ENCODE measurements at regions not wholly inside any gene's neighbourhood (a gene's known extent, or its start where the extent isn't known, plus 50 kb on each side); places are given as distances from the start of the nearest gene placed in this dataset.

GRCh38 chr9:91028166-91028827 lies 226.7 kb downstream of the SYK start:
- H3K9me3 Mint-ChIP-seq, result no peaks in the 10 kb centered on the region
- H3K27ac Mint-ChIP-seq, result no peak overlapping the region
- H3K4me1 Mint-ChIP-seq, result no peaks in the 10 kb centered on the region
- H3K4me3 Mint-ChIP-seq, result no peak overlapping the region
- no peaks in the 10 kb centered on the region for H3K36me3 Mint-ChIP-seq
- peaks cover 5% of the 10 kb centered on the region for H3K27me3 Mint-ChIP-seq

GRCh38 chr9:91029650-91030361 lies 228.2 kb downstream of the SYK start:
- Mint-ChIP-seq H3K27me3 (peaks cover 5% of the 10 kb centered on the region), H3K36me3 (no peaks in the 10 kb centered on the region), H3K27ac (no peak overlapping the region), H3K9me3 (no peaks in the 10 kb centered on the region), H3K4me3 (no peak overlapping the region), H3K4me1 (no peaks in the 10 kb centered on the region)

GRCh38 chr9:91032121-91032531 lies 230.5 kb downstream of the SYK start:
- Mint-ChIP-seq H3K4me3 (no peak overlapping the region), H3K36me3 (no peaks in the 10 kb centered on the region), H3K27ac (no peak overlapping the region), H3K4me1 (peaks cover 1% of the 10 kb centered on the region), H3K27me3 (peaks cover 12% of the 10 kb centered on the region), H3K9me3 (no peaks in the 10 kb centered on the region)

- H3K27ac Mint-ChIP-seq, result no peak overlapping the region
- H3K4me3 Mint-ChIP-seq, result no peak overlapping the region
These were observed 231.7 kb downstream of the SYK start for GRCh38 chr9:91033270-91033669.

GRCh38 chr9:91033797-91034196 lies 232.2 kb downstream of the SYK start:
- Mint-ChIP-seq H3K36me3 (no peaks in the 10 kb centered on the region), H3K27me3 (peaks cover 16% of the 10 kb centered on the region), H3K4me3 (no peak overlapping the region), H3K9me3 (no peaks in the 10 kb centered on the region), H3K27ac (no peak overlapping the region), H3K4me1 (peaks cover 10% of the 10 kb centered on the region)

More at GRCh38 chr9:91033270-91033669, 231.7 kb downstream of the SYK start:
- peaks cover 17% of the 10 kb centered on the region for H3K27me3 Mint-ChIP-seq
- peaks cover 10% of the 10 kb centered on the region for H3K4me1 Mint-ChIP-seq
- no peaks in the 10 kb centered on the region for H3K9me3 Mint-ChIP-seq
- no peaks in the 10 kb centered on the region for H3K36me3 Mint-ChIP-seq

GRCh38 chr9:91034521-91034920 lies 232.9 kb downstream of the SYK start:
- Mint-ChIP-seq H3K9me3 (no peaks in the 10 kb centered on the region), H3K36me3 (no peaks in the 10 kb centered on the region), H3K27ac (no peak overlapping the region), H3K4me3 (no peak overlapping the region), H3K27me3 (peaks cover 16% of the 10 kb centered on the region), H3K4me1 (peaks cover 10% of the 10 kb centered on the region)

GRCh38 chr9:91034976-91035824 lies 233.6 kb downstream of the SYK start:
- Mint-ChIP-seq H3K4me1 (peaks cover 10% of the 10 kb centered on the region), H3K9me3 (no peaks in the 10 kb centered on the region), H3K4me3 (no peak overlapping the region), H3K27ac (no peak overlapping the region), H3K36me3 (no peaks in the 10 kb centered on the region), H3K27me3 (peaks cover 19% of the 10 kb centered on the region)

GRCh38 chr9:91035825-91036208 lies 234.2 kb downstream of the SYK start:
- no peaks in the 10 kb centered on the region for H3K36me3 Mint-ChIP-seq
- H3K27ac Mint-ChIP-seq, result no peak overlapping the region
- no peaks in the 10 kb centered on the region for H3K9me3 Mint-ChIP-seq
- H3K4me3 Mint-ChIP-seq, result no peak overlapping the region
- H3K27me3 Mint-ChIP-seq, result peaks cover 19% of the 10 kb centered on the region
- peaks cover 10% of the 10 kb centered on the region for H3K4me1 Mint-ChIP-seq

GRCh38 chr9:91036356-91036755 lies 234.7 kb downstream of the SYK start:
- Mint-ChIP-seq H3K4me1 (peaks cover 10% of the 10 kb centered on the region), H3K9me3 (no peaks in the 10 kb centered on the region), H3K36me3 (no peaks in the 10 kb centered on the region), H3K27ac (no peak overlapping the region), H3K4me3 (no peak overlapping the region), H3K27me3 (peaks cover 19% of the 10 kb centered on the region)

GRCh38 chr9:91036826-91037510 lies 235.3 kb downstream of the SYK start:
- Mint-ChIP-seq H3K4me3 (peak overlapping the region; percentile 47), H3K4me1 (peaks cover 10% of the 10 kb centered on the region), H3K36me3 (no peaks in the 10 kb centered on the region), H3K27ac (peak overlapping the region; percentile 30), H3K9me3 (no peaks in the 10 kb centered on the region), H3K27me3 (peaks cover 16% of the 10 kb centered on the region)

- Mint-ChIP-seq H3K9me3 (no peaks in the 10 kb centered on the region), H3K4me3 (peak overlapping the region; percentile 47), H3K36me3 (no peaks in the 10 kb centered on the region), H3K27ac (peak overlapping the region; percentile 30), H3K27me3 (peaks cover 18% of the 10 kb centered on the region), H3K4me1 (peaks cover 10% of the 10 kb centered on the region)
These were observed 236.2 kb downstream of the SYK start for GRCh38 chr9:91037511-91038482.

- H3K9me3 Mint-ChIP-seq, result no peaks in the 10 kb centered on the region
- no peak overlapping the region for H3K27ac Mint-ChIP-seq
- no peaks in the 10 kb centered on the region for H3K36me3 Mint-ChIP-seq
- peaks cover 10% of the 10 kb centered on the region for H3K4me1 Mint-ChIP-seq
- peaks cover 21% of the 10 kb centered on the region for H3K27me3 Mint-ChIP-seq
- H3K4me3 Mint-ChIP-seq, result no peak overlapping the region
These were observed 237.0 kb downstream of the SYK start for GRCh38 chr9:91038483-91039124.

GRCh38 chr9:91039125-91039834 lies 237.7 kb downstream of the SYK start:
- Mint-ChIP-seq H3K36me3 (no peaks in the 10 kb centered on the region), H3K9me3 (no peaks in the 10 kb centered on the region), H3K4me1 (peaks cover 10% of the 10 kb centered on the region), H3K4me3 (no peak overlapping the region), H3K27ac (no peak overlapping the region), H3K27me3 (peaks cover 22% of the 10 kb centered on the region)

- H3K27me3 Mint-ChIP-seq, result peaks cover 23% of the 10 kb centered on the region
- H3K9me3 Mint-ChIP-seq, result no peaks in the 10 kb centered on the region
- peaks cover 10% of the 10 kb centered on the region for H3K4me1 Mint-ChIP-seq
- no peak overlapping the region for H3K4me3 Mint-ChIP-seq
- H3K36me3 Mint-ChIP-seq, result no peaks in the 10 kb centered on the region
- no peak overlapping the region for H3K27ac Mint-ChIP-seq
These were observed 238.2 kb downstream of the SYK start for GRCh38 chr9:91039835-91040140.
